ENCODE measurements at regions not wholly inside any gene's neighbourhood (a gene's known extent, or its start where the extent isn't known, plus 50 kb on each side); places are given as distances from the start of the nearest gene placed in this dataset.

DNA sequence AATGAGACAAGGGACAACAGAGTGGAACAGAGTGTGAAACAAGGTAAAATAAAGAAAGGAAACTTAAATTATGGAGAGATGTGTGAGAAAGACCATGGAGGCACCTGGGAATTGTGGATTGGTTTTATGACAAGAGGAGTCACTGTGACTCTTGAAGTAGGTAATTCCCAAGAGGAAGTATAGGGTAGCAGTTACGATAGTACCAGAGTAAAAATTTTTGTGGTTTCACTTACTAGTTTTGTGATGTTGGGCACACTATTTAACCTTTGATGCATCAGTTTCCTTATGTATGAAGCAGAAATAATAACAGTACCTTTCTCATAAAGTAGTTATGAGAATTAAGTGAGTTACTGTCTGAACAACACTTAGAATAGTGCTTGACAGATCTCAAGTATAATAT lies 267.9 kb upstream of the DPYD start:
- Histone ChIP-seq H3K9me3 (no peaks in the 10 kb centered on the region), H3K27me3 (no peaks in the 10 kb centered on the region), H3K36me3 (no peaks in the 10 kb centered on the region), H3K4me3 (no peak overlapping the region)
- no peak for DNase-seq

DNA sequence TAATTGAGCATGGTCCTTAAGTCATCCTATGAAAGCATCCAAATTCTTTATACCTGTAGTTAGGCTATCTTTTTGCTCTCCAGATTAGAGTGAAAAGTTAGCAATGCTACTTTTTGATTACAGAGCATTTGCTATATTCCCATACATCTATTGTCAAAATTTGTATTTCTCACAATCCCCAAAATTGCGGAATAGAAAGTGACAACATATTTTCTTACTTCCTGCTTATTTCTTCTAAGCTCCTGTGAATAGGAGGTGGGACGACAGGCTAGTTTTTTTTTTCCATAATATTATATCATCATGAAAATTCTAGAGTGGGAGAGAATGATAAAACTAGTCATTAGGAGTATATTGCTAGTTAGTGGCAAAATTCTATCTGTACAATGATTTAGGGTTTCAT lies 264.0 kb upstream of the DPYD start:
- no peaks in the 10 kb centered on the region for H3K9me3 ChIP-seq
- H3K27me3 ChIP-seq: no peaks in the 10 kb centered on the region
- no peaks in the 10 kb centered on the region for H3K36me3 ChIP-seq
- no peak overlapping the region for H3K4me3 ChIP-seq
- no peak for DNase-seq

DNA sequence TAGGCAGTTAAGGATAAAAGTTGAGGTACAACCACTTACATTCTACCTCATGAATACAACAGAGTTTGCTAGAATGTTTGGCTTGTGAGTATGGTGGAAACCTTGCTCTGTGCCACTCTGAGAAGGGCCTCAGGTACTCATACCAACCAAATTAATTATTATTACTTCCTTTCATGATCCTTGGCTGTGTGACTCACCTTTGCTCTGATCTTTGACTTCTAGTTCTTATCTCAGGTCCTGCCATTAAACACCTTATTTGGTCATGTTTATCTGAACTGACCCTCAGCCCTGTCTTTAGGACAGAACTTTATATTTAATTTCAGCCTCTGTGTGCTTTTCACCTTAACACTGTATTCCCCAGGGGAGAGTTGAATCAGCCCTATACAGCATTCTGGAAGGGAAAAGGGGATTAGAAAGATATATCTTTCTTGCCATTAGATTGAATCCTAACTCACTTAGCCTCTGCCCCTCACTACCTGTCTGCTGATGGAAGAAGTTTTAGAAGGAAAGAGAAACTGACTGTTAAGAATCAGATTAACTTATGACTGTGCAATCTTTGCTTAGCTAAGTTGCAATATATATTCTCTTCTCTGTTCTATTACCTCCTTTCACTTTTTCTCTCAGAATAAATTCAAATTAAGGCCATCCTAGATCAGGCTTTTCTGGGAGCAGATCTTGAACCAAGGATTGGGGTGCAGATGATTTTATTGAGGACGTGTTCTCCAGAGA lies 260.4 kb upstream of the DPYD start:
- H3K4me3 ChIP-seq: no peak overlapping the region
- H3K9me3 ChIP-seq: no peaks in the 10 kb centered on the region
- no peaks in the 10 kb centered on the region for H3K27me3 ChIP-seq
- H3K36me3 ChIP-seq: no peaks in the 10 kb centered on the region
- no peak for DNase-seq

DNA sequence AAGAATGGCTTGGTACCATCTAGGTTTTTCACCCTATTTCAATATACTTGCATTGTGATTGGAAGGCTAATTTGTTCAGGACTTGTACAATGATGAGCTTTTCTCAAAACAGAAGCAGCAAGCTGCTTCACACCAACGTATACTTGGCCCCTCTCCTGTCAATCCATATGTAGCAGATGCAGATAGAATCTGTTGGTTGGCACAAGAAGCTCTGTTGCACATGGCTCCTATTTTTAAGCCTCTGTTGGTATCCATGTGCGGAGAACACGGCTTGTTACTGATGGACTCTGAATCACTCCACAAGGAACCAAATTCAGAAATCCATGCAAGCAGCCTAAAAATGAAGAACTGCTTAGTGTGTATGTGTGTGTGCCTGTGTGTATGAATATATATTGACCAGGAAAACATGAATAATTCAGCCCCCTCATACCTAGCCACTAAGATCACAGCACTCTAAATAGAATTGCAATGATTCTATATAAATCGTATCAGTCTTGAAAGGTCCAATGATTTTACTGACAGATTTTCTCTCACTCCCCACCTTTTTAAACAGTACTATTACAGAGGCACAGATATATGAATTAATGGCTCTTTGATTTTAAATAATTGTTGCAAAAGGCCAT lies 258.4 kb upstream of the DPYD start:
- Histone ChIP-seq H3K27me3 (no peaks in the 10 kb centered on the region), H3K4me3 (no peak overlapping the region), H3K9me3 (no peaks in the 10 kb centered on the region), H3K36me3 (no peaks in the 10 kb centered on the region)
- DNase-seq: no peak

DNA sequence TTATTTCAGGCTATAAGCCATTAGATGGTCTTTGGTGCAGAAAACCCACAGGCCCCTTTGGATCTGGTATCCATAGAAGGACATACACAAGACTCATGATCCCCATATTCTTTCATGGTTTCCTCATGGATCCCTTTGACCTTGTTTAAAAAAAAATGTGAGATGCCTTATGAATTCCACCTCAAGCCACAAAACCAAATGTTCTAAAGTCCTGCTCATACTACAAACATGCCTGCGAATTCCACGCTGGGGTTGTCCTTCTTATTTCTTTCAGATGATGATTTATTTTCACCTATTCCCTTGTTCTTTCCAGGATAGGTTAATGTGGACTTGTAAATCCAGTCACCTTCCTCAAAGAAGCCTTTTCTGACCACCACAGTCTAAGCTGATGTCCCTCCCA lies 256.9 kb upstream of the DPYD start:
- no peak for DNase-seq

DNA sequence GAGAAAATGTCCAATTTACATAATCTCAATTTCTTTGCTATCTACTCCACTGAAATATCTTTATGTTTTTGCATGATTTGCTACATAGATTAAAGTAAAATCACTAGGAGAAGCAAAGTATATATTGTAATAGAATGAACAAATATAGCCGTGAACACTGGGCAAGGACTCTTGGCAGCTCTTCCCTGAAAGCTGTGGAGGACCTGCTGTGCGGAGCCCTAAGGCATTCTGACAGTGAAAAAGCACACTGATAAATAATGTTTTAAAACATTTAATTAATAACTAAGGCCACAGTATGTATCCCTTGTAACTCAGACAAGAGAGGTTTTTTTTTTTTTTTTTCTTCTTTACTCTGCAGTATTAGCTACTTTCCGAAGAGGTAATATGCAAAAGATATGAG lies 256.1 kb upstream of the DPYD start:
- Histone ChIP-seq H3K4me3 (no peak overlapping the region), H3K36me3 (no peaks in the 10 kb centered on the region), H3K27me3 (no peaks in the 10 kb centered on the region), H3K9me3 (no peaks in the 10 kb centered on the region)
- DNase-seq: no peak

More for the DNA sequence above, 256.9 kb upstream of the DPYD start:
- Histone ChIP-seq H3K27me3 (no peaks in the 10 kb centered on the region), H3K36me3 (no peaks in the 10 kb centered on the region), H3K9me3 (no peaks in the 10 kb centered on the region), H3K4me3 (no peak overlapping the region)

DNA sequence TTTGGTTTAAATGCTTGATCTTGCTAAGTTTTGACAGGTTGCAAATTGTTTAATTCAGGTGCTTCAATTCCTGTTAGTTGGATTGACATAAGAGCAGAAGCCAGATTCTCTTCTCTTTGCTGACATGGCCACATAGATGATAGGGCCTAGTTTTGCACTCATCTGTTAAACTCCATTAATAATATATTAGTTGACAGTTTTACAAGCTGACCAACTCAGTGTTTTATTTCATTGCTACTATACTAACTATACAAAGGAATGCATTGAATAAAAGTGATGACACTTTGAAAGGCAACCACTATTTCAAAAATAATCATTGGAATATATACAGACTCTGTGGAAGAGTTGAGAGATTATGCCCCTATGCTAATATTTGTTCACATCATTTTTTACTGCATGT lies 255.6 kb upstream of the DPYD start:
- DNase-seq: no peak
- no peaks in the 10 kb centered on the region for H3K9me3 ChIP-seq
- no peak overlapping the region for H3K4me3 ChIP-seq
- H3K27me3 ChIP-seq: no peaks in the 10 kb centered on the region
- no peaks in the 10 kb centered on the region for H3K36me3 ChIP-seq

DNA sequence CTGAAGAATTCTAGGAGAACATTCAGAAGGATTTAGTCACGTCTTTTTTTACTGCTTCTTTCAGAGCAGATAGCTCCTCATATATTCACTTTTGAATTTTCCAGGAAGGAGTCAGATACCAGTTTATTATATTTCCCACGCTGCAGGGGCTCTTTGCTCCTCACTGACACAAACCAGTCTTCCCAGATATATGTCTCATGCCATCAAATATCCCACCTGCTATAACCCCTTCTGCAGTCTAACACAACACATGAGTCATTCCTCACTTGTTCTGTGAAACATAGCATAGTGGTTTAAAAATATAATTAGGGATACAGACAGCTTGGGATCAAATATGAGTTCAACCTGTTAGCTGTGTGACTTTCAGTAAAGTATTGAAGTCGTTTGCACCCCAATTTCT lies 251.7 kb upstream of the DPYD start:
- Histone ChIP-seq H3K36me3 (no peaks in the 10 kb centered on the region), H3K27me3 (no peaks in the 10 kb centered on the region), H3K9me3 (no peaks in the 10 kb centered on the region), H3K4me3 (no peak overlapping the region)
- DNase-seq: no peak

DNA sequence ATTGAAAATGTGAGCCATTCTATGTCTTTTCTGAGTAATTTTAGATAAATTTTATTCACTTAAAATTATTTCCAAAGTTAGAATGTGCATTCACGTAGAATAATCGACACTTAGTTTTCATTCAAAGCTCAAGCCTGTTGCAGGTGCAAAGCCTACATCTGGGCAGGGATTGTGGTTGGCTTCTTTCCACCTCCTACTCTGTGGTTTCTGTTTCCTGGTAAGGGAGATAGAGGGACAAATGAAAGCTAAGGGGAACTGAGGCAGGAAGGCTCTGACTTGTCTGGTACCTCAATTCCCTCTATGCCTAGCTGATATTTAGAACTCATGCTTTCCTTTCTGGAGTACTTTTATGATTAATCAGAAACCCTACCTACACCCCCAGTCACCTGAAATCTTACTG lies 251.2 kb upstream of the DPYD start:
- Histone ChIP-seq H3K9me3 (no peaks in the 10 kb centered on the region), H3K36me3 (no peaks in the 10 kb centered on the region), H3K4me3 (no peak overlapping the region), H3K27me3 (no peaks in the 10 kb centered on the region)
- DNase-seq: no peak

DNA sequence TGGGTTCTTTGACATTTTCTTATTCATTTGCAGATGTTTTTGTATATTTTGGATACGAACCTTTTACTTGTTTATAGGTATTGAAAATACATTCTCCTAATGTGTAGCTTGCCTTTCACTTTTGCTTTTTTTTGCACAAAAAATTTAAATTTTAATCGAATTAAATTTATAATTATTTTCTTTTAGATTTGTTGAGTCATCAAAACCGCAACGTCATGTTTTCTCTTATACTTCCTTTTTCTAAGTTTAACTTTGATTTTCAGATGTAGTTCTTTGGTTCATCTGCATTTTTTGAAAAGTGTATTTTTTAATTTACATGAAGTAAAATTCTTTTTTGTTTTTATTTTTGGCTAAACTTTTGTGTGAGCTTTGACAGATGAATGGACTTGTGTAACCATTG lies 243.7 kb upstream of the DPYD start:
- H3K27me3 ChIP-seq: no peaks in the 10 kb centered on the region
- no peaks in the 10 kb centered on the region for H3K9me3 ChIP-seq
- DNase-seq: no peak
- H3K4me3 ChIP-seq: no peak overlapping the region
- H3K36me3 ChIP-seq: no peaks in the 10 kb centered on the region

DNA sequence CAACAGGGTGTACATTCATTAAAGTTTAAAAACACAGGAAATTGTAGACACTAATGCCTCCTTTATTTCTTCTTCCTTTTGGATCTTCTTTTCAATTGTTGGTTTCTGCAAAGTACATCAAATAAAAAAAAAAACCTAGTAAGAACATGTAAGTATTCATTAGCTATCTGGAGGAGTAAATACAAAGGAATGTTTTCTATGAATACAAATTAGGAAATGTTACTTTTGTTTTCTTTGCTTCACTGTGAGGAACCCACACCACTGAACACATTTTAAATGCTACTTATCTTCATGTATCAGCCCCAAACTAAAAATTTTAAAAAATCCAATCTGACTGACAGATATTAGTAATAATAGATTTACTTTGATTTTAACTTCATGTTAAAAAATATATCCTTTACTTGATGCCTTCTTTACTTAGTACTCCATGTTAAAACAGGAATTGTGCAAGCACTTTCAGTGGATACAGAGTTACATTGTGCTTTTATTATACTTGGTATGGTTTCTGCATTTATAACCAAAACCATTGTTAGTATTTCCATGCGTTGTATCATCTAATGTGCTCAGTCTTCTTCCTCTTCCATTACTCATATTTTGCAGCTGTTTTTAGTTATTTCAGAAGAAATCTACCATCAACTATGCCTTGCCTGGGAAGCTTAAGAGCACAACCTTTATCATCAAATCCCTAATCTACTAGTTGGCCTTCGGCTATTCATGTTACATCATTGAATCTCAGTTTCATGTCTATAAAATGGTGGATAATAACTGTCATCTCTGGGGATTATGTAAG lies 236.9 kb upstream of the DPYD start:
- Histone ChIP-seq H3K36me3 (no peaks in the 10 kb centered on the region), H3K27me3 (no peaks in the 10 kb centered on the region), H3K9me3 (peaks cover 5% of the 10 kb centered on the region; the same call in 1 of the 2 replicates), H3K4me3 (no peak overlapping the region)
- no peak for DNase-seq

DNA sequence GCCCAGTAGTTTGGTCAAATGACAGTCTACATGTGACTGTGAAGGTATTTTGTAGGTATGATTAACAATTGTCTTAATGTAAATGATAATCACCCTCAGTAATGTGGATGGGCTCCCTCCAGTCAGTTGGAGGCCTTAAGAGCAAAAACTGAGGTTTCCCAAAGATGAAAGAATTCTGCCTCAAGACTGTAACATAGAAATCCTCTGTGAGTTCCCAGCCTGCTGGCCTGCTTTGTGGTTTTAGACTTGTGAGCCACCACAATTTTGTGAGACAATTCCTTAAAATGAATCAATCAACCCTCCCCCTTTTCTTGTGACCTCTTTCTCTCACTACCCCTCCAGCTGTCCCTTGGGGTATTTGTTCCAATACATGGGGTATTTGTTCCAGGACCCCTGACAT lies 226.4 kb upstream of the DPYD start:
- Histone ChIP-seq H3K9me3 (no peaks in the 10 kb centered on the region; the same call in none of the 2 replicates), H3K27me3 (no peaks in the 10 kb centered on the region), H3K4me3 (no peak overlapping the region), H3K36me3 (no peaks in the 10 kb centered on the region)
- no peak for DNase-seq

DNA sequence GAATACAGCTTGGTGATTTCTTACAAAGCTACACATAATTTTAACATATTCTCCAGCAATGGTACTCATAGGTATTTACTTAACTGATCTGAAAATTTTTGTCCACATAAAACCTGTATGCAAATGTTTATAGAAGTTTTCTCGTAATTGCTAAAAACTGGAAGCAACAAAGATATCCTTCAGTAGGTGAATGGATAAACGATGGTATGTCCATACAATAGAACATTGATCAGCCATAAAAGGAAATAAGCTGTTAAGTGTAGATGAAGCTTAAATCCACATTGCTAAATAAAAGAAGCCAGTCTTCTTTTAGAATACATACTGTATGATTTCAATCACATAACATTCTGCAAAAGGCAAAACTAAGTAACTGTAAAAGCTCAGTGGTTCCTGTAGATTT lies 224.8 kb upstream of the DPYD start:
- H3K36me3 ChIP-seq: no peaks in the 10 kb centered on the region
- no peaks in the 10 kb centered on the region; the same call in 1 of the 2 replicates for H3K9me3 ChIP-seq
- H3K4me3 ChIP-seq: no peak overlapping the region
- H3K27me3 ChIP-seq: no peaks in the 10 kb centered on the region
- no peak for DNase-seq

DNA sequence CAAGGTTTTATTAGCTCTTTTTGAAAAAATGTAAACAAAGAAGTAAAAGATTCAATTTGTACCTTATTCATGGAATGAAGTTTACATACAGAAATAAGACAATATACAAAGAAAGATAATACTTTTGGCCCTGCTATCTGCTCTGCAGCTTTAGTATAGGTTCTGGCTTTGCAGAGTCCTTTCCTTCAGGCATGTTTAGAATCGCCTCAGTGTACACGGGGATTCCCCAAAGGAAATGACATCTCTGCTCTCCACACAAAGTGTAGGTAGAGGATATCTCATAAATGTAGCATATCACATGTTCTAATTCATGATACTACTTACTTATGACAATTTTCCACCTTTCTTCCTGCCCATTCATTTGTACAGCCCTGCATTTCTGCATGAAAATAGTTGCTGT lies 222.6 kb upstream of the DPYD start:
- Histone ChIP-seq H3K27me3 (no peaks in the 10 kb centered on the region), H3K9me3 (no peaks in the 10 kb centered on the region; the same call in 1 of the 2 replicates), H3K36me3 (no peaks in the 10 kb centered on the region), H3K4me3 (no peak overlapping the region)
- no peak for DNase-seq

DNA sequence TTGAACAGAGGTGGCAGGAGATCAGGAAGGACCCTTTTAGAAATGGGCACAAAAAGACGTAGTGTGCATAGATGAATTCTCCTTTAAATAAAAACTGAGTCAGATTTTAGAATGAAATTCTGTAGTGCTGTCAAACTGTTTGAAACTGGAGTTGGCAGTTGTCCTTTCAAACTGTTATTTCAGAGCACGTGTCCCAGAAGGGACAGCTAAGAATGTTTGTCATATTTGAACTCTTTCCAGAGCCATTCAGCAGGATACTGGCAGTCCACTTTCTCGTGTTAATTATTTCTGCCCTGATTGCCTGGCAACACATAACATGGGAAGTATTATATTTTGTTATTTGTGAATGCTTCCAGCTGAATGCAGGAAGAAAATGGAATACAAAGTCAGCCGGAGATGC lies 212.3 kb upstream of the DPYD start:
- H3K4me3 ChIP-seq: no peak overlapping the region
- DNase-seq: no peak
- no peaks in the 10 kb centered on the region for H3K9me3 ChIP-seq
- H3K27me3 ChIP-seq: no peaks in the 10 kb centered on the region
- H3K36me3 ChIP-seq: no peaks in the 10 kb centered on the region

DNA sequence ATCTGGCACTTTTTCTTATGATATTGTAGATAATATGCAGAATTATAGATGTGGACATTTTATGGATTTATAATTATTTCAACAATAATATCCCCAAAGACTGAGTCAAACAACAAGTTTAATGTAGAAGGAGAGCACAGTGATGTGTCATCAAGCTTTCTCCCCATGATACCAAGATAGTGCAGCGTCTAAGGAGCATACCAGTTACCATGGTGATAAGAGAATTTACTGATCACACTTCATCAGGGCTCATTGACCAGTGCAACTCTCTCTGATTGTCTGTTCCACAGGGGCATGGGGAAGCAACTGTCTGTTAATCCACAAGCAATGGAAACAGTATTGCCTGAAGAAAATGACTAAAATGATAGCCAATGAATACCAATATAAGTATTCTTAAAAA lies 209.6 kb upstream of the DPYD start:
- Histone ChIP-seq H3K27me3 (no peaks in the 10 kb centered on the region), H3K36me3 (no peaks in the 10 kb centered on the region), H3K9me3 (no peaks in the 10 kb centered on the region), H3K4me3 (no peak overlapping the region)
- no peak for DNase-seq

DNA sequence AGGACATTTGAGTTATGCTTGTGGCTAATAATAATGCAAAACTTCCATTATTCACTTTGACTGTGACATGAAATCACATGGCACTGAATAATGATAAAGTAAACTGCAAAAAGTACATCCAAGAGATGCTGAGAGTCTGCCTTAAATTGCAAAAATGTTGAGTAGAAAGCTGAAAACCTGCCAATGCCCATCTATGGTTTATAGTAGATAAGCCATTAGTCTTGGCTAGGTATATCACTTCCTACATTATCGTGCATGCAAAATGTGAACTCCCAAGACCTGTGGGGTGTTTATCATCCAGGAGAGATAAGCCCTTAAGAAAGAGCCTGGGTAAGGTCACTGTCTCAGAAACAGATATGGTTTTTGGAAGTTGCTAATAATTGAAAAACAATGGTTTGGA lies 208.7 kb upstream of the DPYD start:
- Histone ChIP-seq H3K36me3 (no peaks in the 10 kb centered on the region), H3K4me3 (no peak overlapping the region), H3K27me3 (no peaks in the 10 kb centered on the region), H3K9me3 (no peaks in the 10 kb centered on the region)
- no peak for DNase-seq

DNA sequence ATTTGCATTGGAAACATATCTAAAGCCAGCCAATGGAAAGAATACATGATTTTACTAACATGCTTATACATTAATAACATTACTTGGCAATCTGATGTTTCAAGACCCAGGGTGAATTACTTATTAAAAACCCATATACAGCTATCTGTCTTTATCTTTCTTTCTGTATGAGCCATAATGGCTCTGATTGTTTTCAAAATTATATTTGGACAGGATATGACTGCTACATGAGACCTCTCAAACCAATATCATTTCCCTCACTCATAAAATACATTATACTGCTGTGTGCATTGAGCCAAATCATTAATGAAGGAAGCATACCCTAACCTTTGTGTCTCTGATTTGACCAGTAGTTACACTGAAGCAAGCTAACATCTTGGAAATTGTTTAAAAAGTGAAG lies 205.9 kb upstream of the DPYD start:
- Histone ChIP-seq H3K9me3 (no peaks in the 10 kb centered on the region), H3K4me3 (no peak overlapping the region), H3K27me3 (no peaks in the 10 kb centered on the region), H3K36me3 (no peaks in the 10 kb centered on the region)
- no peak for DNase-seq
